Fibroblast of lung (primary cell): ENCODE measurements at regions not wholly inside any gene's neighbourhood (a gene's known extent, or its start where the extent isn't known, plus 50 kb on each side); places are given as distances from the start of the nearest gene placed in this dataset.
"Not testable (repeated sequence)": the region's sequence is repeated elsewhere in the genome, so short reads cannot be mapped to it uniquely, and the experiment has no call there.

Experiments used
- DNase-seq, 2 donors: peaks; one replicate each; pipeline versions ENCODE4 v3.0.0 to v3.0.0-alpha.2; 2010; ENCODE audit warnings: low read depth in 2 of 2
- H2AFZ ChIP-seq: 2 replicates; pipeline ENCODE4 v1.5.1; 2012; ENCODE audit warnings: low read length, control low read depth, inconsistent platforms
- H3K27ac ChIP-seq: 2 replicates; pipeline ENCODE4 v1.5.1; 2011; ENCODE audit warnings: low read length, control low read depth; ENCODE audit not compliant: insufficient read depth
- H3K27me3 ChIP-seq: 2 replicates; pipeline ENCODE4 v1.5.1; 2011; ENCODE audit warnings: mild to moderate bottlenecking, low read length; ENCODE audit not compliant: control insufficient read depth, insufficient read depth
- H3K36me3 ChIP-seq: 2 replicates; pipeline ENCODE4 v1.5.1; 2011; ENCODE audit warnings: low read length; ENCODE audit not compliant: control insufficient read depth, insufficient read depth
- H3K4me1 ChIP-seq: 2 replicates; pipeline ENCODE4 v1.5.1; 2011; ENCODE audit warnings: low read length; ENCODE audit not compliant: control insufficient read depth, insufficient read depth; ENCODE audit errors: extremely low read depth
- H3K4me2 ChIP-seq: 2 replicates; pipeline ENCODE4 v1.5.1; 2011; ENCODE audit warnings: low read length, control low read depth; ENCODE audit not compliant: insufficient read depth; ENCODE audit errors: extremely low read depth
- H3K4me3 ChIP-seq, 4 experiments: fragments of 200-600 bp in 1 of 4; sonication (generic) in 1 of 4; replicated peaks in 1 of 4; 2 replicates each; pipeline ENCODE4 v1.5.1; 2011 to 2016; ENCODE audit warnings: low read length in 4 of 4, low read depth in 3 of 4, mild to moderate bottlenecking in 3 of 4, control low read depth in 2 of 4, inconsistent platforms in 1 of 4, mixed read lengths in 1 of 4; ENCODE audit not compliant: insufficient read depth in 1 of 4; ENCODE audit errors: control extremely low read depth in 1 of 4
- H3K79me2 ChIP-seq: 2 replicates; pipeline ENCODE4 v1.5.1; 2012; ENCODE audit warnings: mild to moderate bottlenecking, low read length, inconsistent platforms; ENCODE audit not compliant: control insufficient read depth, insufficient read depth
- H3K9ac ChIP-seq: 2 replicates; pipeline ENCODE4 v1.5.1; 2011; ENCODE audit warnings: mild to moderate bottlenecking, low read length, control low read depth; ENCODE audit not compliant: insufficient read depth
- H3K9me3 ChIP-seq: 2 replicates; pipeline ENCODE4 v1.5.1; 2012; ENCODE audit warnings: low read depth, low read length; ENCODE audit not compliant: control insufficient read depth, insufficient read depth
- H4K20me1 ChIP-seq: 2 replicates; pipeline ENCODE4 v1.5.1; 2011; ENCODE audit warnings: low read length; ENCODE audit not compliant: control insufficient read depth, insufficient read depth; ENCODE audit errors: extremely low read depth
- EZH2 ChIP-seq: IDR thresholded peaks from 2 replicates; pipeline ENCODE4 v1.5.1; 2012; ENCODE audit warnings: low read length, control low read depth, mild to moderate bottlenecking; ENCODE audit errors: missing control alignments
- TF ChIP-seq, protein P1 (sequence below), 2 donors: IDR thresholded peaks in 1 of 2; conservative IDR thresholded peaks in 1 of 2; 1 replicate in 1 of 2; 2 replicates in 1 of 2; pipeline ENCODE4 v1.5.1; 2011 to 2012; ENCODE audit warnings: low read length in 2 of 2, control low read depth in 1 of 2, inconsistent platforms in 1 of 2, low read depth in 1 of 2, mild to moderate bottlenecking in 1 of 2

DNA sequence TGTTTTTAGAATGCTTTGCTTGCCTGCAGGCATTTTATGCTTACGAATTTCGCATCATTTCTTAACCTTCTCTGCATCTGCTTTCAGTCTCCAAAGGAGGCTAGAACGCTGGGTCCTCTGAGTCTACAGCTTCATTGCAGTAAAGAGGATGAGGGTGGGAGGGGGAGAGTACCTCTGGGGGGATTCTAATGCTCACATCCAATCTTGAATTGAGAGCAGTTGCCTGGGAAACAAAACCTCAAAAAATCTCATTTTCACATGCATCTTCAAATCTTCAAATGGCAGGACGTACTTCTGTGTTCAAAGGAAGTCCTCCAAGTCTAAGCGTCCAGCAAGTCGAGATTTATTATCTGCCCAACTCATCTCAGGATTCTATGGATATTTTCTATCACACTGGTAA is 100.7 kb upstream of the PRKCQ start:
- no peaks in the 10 kb centered on the region for H3K4me1 ChIP-seq
- TF ChIP-seq, protein P1, sequence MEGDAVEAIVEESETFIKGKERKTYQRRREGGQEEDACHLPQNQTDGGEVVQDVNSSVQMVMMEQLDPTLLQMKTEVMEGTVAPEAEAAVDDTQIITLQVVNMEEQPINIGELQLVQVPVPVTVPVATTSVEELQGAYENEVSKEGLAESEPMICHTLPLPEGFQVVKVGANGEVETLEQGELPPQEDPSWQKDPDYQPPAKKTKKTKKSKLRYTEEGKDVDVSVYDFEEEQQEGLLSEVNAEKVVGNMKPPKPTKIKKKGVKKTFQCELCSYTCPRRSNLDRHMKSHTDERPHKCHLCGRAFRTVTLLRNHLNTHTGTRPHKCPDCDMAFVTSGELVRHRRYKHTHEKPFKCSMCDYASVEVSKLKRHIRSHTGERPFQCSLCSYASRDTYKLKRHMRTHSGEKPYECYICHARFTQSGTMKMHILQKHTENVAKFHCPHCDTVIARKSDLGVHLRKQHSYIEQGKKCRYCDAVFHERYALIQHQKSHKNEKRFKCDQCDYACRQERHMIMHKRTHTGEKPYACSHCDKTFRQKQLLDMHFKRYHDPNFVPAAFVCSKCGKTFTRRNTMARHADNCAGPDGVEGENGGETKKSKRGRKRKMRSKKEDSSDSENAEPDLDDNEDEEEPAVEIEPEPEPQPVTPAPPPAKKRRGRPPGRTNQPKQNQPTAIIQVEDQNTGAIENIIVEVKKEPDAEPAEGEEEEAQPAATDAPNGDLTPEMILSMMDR (conservative IDR thresholded peaks at IDR 0.05 in 1 of 2, IDR thresholded peaks at IDR 0.05 in 1 of 2; ENCODE audit: low read depth in 1 of 2, low read length in 2 of 2) = no peak
- no peak for TF ChIP-seq EZH2
- H3K4me3 ChIP-seq = no peak overlapping the region

DNA sequence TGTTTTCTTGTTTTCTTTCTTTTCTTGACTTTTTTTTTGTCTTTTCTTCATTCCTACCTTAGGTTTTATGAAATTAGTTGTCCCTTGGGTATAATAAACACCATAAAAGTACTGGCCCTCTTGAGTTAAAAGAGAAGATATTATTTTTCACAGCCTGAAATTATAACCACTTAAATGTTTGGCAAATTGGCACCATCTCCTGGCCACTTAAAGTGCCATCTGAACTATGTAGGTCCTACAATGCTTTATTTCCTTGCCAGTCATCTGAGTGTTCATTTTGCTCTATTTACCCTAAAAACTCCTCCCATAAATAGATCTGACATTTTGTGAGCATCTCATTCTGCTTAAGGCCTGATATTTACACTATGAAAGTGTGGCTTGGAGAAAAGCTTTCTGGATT is 98.9 kb upstream of the PRKCQ start:
- no peaks in the 10 kb centered on the region for H3K27me3 ChIP-seq
- no peak for DNase-seq
- H3K4me3 ChIP-seq = no peak overlapping the region
- no peaks in the 10 kb centered on the region for H3K79me2 ChIP-seq
- no peaks in the 10 kb centered on the region for H4K20me1 ChIP-seq
- H3K4me2 ChIP-seq = no peak overlapping the region
- no peak overlapping the region for H3K9ac ChIP-seq
- H3K4me1 ChIP-seq = no peaks in the 10 kb centered on the region
- no peaks in the 10 kb centered on the region for H3K36me3 ChIP-seq
- H3K27ac ChIP-seq = no peak overlapping the region
- TF ChIP-seq, protein P1 (conservative IDR thresholded peaks at IDR 0.05 in 1 of 2, IDR thresholded peaks at IDR 0.05 in 1 of 2; ENCODE audit: low read depth in 1 of 2, low read length in 2 of 2) = no peak
- no peak for TF ChIP-seq EZH2
- no peak overlapping the region for H2AFZ ChIP-seq
- no peaks in the 10 kb centered on the region for H3K9me3 ChIP-seq

More for the DNA sequence above, 100.7 kb upstream of the PRKCQ start:
- Histone ChIP-seq H3K9ac (no peak overlapping the region), H2AFZ (no peak overlapping the region), H3K36me3 (no peaks in the 10 kb centered on the region), H3K27ac (no peak overlapping the region), H3K27me3 (no peaks in the 10 kb centered on the region), H4K20me1 (no peaks in the 10 kb centered on the region), H3K4me2 (no peak overlapping the region), H3K9me3 (no peaks in the 10 kb centered on the region), H3K79me2 (no peaks in the 10 kb centered on the region)
- no peak for DNase-seq

DNA sequence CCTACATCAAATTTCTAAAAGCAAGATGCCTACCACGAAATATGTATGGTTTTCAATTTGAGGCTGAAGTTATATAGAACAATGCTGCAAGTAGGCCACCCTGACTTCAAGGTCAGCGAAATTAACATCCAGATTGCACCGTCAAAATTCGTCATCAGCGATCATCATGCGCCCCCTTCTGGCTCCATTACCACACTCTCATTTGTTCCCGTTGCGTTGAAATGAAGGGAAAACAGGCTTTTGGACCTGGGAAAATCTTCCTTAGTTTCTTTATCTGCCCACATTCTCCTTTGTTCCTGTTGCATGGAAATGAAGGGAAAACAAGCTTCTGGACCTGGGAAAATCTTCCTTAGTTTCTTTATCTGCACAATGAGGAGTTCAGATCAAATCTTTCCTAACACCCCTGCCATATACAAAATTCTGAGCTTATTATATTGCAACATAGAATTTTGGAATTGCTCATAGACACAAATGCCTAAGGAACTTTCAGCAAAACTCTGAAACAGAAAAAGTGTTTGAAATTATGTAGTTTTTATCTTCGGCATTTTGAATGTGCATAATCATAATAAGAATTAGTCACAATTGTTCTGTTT is 98.2 kb upstream of the PRKCQ start:
- H4K20me1 ChIP-seq = no peaks in the 10 kb centered on the region
- no peaks in the 10 kb centered on the region for H3K79me2 ChIP-seq
- H3K4me1 ChIP-seq = no peaks in the 10 kb centered on the region
- H2AFZ ChIP-seq = no peak overlapping the region
- DNase-seq = peak; percentile 23 to 59
- no peak overlapping the region for H3K4me3 ChIP-seq
- H3K27me3 ChIP-seq = no peaks in the 10 kb centered on the region
- H3K4me2 ChIP-seq = no peak overlapping the region
- H3K9me3 ChIP-seq = no peaks in the 10 kb centered on the region
- H3K27ac ChIP-seq = no peak overlapping the region
- H3K36me3 ChIP-seq = no peaks in the 10 kb centered on the region
- TF ChIP-seq, protein P1 (conservative IDR thresholded peaks at IDR 0.05 in 1 of 2, IDR thresholded peaks at IDR 0.05 in 1 of 2; ENCODE audit: low read depth in 1 of 2, low read length in 2 of 2) = peak; percentile 59 to 79
- TF ChIP-seq EZH2 = no peak
- no peak overlapping the region for H3K9ac ChIP-seq

DNA sequence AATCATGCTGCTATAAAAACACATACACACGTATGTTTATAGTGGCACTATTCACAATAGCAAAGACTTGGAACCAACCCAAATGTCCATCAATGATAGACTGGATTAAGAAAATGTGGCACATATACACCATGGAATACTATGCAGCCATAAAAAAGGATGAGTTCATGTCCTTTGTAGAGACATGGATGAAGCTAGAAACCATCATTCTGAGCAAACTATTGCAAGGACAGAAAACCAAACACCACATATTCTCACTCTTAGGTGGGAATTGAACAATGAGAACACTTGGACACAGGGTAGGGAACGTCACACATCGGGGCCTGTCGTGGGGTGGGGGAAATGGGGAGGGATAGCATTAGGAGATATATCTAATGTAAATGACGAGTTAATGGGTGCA is 97.1 kb upstream of the PRKCQ start:
- H3K4me3 ChIP-seq, H3K9me3 ChIP-seq, H3K27me3 ChIP-seq, H3K4me2 ChIP-seq, H3K4me1 ChIP-seq, DNase-seq, H3K79me2 ChIP-seq, H3K36me3 ChIP-seq, H3K27ac ChIP-seq, H4K20me1 ChIP-seq, H3K9ac ChIP-seq, H2AFZ ChIP-seq: not testable (repeated sequence)
